ENCODE measurements at regions not wholly inside any gene's neighbourhood (a gene's known extent, or its start where the extent isn't known, plus 50 kb on each side); places are given as distances from the start of the nearest gene placed in this dataset.
"Not testable (repeated sequence)": the region's sequence is repeated elsewhere in the genome, so short reads cannot be mapped to it uniquely, and the experiment has no call there.

- no peak overlapping the region for H3K9ac ChIP-seq (ENCODE audit: low read depth, low read length)
- H3K9me3 ChIP-seq (ENCODE audit: control insufficient read depth, insufficient read depth, low read length): no peaks in the 10 kb centered on the region
- no peaks in the 10 kb centered on the region for H3K36me3 ChIP-seq (ENCODE audit: insufficient read depth, low read length)
- peaks cover 24% of the 10 kb centered on the region for H3K4me1 ChIP-seq (ENCODE audit: insufficient read depth, low read length)
These were observed 188.7 kb upstream of the MSX2 start for GRCh38 chr5:174535669-174536068.

DNA sequence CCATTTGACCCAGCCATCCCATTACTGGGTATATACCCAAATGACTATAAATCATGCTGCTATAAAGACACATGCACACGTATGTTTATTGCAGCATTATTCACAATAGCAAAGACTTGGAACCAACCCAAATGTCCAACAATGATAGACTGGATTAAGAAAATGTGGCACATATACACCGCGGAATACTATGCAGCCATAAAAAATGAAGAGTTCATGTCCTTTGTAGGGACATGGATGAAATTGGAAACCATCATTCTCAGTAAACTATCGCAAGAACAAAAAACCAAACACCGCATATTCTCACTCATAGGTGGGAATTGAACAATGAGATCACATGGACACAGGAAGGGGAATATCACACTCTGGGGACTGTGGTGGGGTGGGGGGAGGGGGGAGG lies 184.6 kb upstream of the MSX2 start:
- not testable (repeated sequence) for H3K9me3 ChIP-seq (ENCODE audit: control insufficient read depth, insufficient read depth, low read length); H3K9ac ChIP-seq (ENCODE audit: low read depth, low read length); H3K4me1 ChIP-seq (ENCODE audit: insufficient read depth, low read length); H3K36me3 ChIP-seq (ENCODE audit: insufficient read depth, low read length)

DNA sequence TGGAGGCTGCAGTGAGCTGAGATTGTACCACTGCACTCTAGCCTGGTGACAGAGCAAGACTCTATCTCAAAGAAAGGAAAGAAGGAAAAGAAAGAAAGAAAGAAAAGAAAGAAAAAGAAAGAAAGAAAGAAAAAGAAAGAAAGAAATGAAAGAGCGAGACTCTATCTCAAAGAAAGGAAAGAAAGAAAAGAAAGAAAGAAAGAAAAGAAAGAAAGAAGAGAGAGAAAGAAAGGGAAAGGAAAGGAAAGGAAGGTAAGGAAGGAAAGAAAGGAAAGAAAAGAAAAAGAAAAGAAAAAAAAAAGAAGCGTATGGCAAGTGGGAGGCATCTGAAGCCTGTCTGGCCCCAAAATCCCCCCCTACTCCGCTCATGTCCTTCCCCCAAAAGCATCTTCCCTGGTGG lies 182.3 kb upstream of the MSX2 start:
- Histone ChIP-seq H3K9me3 (ENCODE audit: control insufficient read depth, insufficient read depth, low read length) (no peaks in the 10 kb centered on the region), H3K36me3 (ENCODE audit: insufficient read depth, low read length) (no peaks in the 10 kb centered on the region), H3K4me1 (ENCODE audit: insufficient read depth, low read length) (no peaks in the 10 kb centered on the region), H3K9ac (ENCODE audit: low read depth, low read length) (no peak overlapping the region)

- Histone ChIP-seq H3K4me1 (ENCODE audit: insufficient read depth, low read length) (no peaks in the 10 kb centered on the region), H3K9me3 (ENCODE audit: control insufficient read depth, insufficient read depth, low read length) (no peaks in the 10 kb centered on the region), H3K9ac (ENCODE audit: low read depth, low read length) (no peak overlapping the region), H3K36me3 (ENCODE audit: insufficient read depth, low read length) (no peaks in the 10 kb centered on the region)
These were observed 181.9 kb upstream of the MSX2 start for GRCh38 chr5:174542471-174542870.

DNA sequence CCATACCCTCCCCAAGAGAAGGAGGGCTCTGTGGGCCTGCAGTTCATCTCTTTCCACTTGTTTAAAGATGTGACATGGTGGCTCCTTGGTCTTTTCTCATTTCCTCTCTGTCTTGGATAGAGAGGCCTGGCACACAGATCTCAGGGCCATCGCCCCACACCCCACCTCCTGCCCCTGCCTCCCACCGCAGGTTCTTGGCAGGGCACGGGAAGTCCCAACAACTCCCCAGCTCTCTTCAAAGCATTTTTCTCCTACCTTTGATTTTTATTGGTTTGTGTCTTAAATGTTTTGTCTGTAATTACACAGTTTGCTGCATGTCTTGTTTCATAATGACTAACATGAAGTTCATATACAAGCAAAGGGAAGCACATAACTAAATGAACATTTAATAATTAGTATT lies 178.5 kb upstream of the MSX2 start:
- Histone ChIP-seq H3K4me1 (ENCODE audit: insufficient read depth, low read length) (no peaks in the 10 kb centered on the region), H3K36me3 (ENCODE audit: insufficient read depth, low read length) (no peaks in the 10 kb centered on the region), H3K9ac (ENCODE audit: low read depth, low read length) (no peak overlapping the region), H3K9me3 (ENCODE audit: control insufficient read depth, insufficient read depth, low read length) (no peaks in the 10 kb centered on the region)

GRCh38 chr5:174547814-174548213 lies 176.6 kb upstream of the MSX2 start:
- Histone ChIP-seq H3K9ac (ENCODE audit: low read depth, low read length) (no peak overlapping the region), H3K36me3 (ENCODE audit: insufficient read depth, low read length) (no peaks in the 10 kb centered on the region), H3K9me3 (ENCODE audit: control insufficient read depth, insufficient read depth, low read length) (no peaks in the 10 kb centered on the region), H3K4me1 (ENCODE audit: insufficient read depth, low read length) (no peaks in the 10 kb centered on the region)

DNA sequence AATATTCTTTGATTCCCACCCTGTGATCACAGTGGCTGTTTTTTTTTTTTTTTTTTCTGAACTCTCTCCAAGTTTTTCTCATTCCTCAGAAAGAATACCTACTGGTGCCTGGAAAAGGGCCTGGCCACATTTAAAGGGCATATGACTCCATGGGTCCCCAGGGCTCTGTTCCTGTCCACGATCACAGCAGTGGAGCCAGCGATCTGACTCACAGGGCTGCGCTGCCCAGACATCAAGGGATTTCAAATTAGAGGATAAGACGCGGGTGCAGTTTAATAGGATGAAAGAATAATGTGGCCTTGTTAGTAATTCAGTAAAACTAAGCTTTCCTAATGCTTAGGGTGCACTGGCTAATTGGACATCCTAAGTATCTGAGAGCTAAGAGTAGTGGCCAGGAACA lies 175.1 kb upstream of the MSX2 start:
- Histone ChIP-seq H3K36me3 (ENCODE audit: insufficient read depth, low read length) (no peaks in the 10 kb centered on the region), H3K9me3 (ENCODE audit: control insufficient read depth, insufficient read depth, low read length) (no peaks in the 10 kb centered on the region), H3K4me1 (ENCODE audit: insufficient read depth, low read length) (no peaks in the 10 kb centered on the region), H3K9ac (ENCODE audit: low read depth, low read length) (no peak overlapping the region)

DNA sequence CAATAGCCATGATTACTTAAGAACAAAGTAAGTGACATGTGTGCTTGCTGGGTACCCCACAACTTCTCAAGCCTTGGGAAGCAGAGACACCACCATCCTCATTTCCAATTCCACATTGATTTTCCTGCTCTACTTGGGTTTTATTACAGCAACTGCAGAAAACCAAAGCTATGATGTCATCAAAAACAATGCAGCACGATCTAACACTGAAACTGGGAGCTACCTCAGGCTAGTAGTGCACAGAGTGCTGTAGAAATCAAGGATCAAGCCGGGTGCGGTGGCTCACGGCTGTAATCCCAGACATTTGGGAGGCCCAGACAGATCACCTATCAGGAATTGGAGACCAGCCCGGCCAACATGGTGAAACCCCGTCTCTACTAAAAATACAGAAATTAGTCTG lies 174.4 kb upstream of the MSX2 start:
- H3K9me3 ChIP-seq (ENCODE audit: control insufficient read depth, insufficient read depth, low read length): no peaks in the 10 kb centered on the region
- no peak overlapping the region for H3K9ac ChIP-seq (ENCODE audit: low read depth, low read length)
- H3K4me1 ChIP-seq (ENCODE audit: insufficient read depth, low read length): no peaks in the 10 kb centered on the region
- no peaks in the 10 kb centered on the region for H3K36me3 ChIP-seq (ENCODE audit: insufficient read depth, low read length)

- H3K4me1 ChIP-seq (ENCODE audit: insufficient read depth, low read length): no peaks in the 10 kb centered on the region
- no peaks in the 10 kb centered on the region for H3K9me3 ChIP-seq (ENCODE audit: control insufficient read depth, insufficient read depth, low read length)
- H3K9ac ChIP-seq (ENCODE audit: low read depth, low read length): no peak overlapping the region
- H3K36me3 ChIP-seq (ENCODE audit: insufficient read depth, low read length): no peaks in the 10 kb centered on the region
These were observed 172.0 kb upstream of the MSX2 start for GRCh38 chr5:174552428-174552827.

DNA sequence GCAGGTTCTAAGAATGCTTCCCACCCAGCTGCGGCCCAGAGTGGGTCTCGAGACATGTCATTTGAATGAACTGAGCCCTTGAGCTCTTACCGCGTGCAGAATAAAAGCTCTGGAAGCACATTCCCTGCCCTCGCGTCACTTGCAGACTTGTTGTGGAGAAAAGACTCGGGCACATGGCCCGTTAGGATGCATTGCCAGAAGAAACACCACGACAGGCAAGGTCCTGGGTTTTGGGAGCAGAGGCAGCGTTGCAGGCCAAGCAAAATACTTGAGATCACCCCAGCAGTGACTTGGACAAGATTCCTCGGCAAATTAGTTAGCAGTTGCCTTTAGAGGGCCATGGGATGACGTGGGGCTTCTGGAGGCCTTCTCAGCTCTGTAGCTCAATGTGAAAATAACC lies 170.8 kb upstream of the MSX2 start:
- Histone ChIP-seq H3K4me1 (ENCODE audit: insufficient read depth, low read length) (no peaks in the 10 kb centered on the region), H3K36me3 (ENCODE audit: insufficient read depth, low read length) (no peaks in the 10 kb centered on the region), H3K9ac (ENCODE audit: low read depth, low read length) (no peak overlapping the region), H3K9me3 (ENCODE audit: control insufficient read depth, insufficient read depth, low read length) (no peaks in the 10 kb centered on the region)

GRCh38 chr5:174555726-174556125 lies 168.7 kb upstream of the MSX2 start:
- no peak overlapping the region for H3K9ac ChIP-seq (ENCODE audit: low read depth, low read length)
- no peaks in the 10 kb centered on the region for H3K9me3 ChIP-seq (ENCODE audit: control insufficient read depth, insufficient read depth, low read length)
- no peaks in the 10 kb centered on the region for H3K4me1 ChIP-seq (ENCODE audit: insufficient read depth, low read length)
- H3K36me3 ChIP-seq (ENCODE audit: insufficient read depth, low read length): no peaks in the 10 kb centered on the region

DNA sequence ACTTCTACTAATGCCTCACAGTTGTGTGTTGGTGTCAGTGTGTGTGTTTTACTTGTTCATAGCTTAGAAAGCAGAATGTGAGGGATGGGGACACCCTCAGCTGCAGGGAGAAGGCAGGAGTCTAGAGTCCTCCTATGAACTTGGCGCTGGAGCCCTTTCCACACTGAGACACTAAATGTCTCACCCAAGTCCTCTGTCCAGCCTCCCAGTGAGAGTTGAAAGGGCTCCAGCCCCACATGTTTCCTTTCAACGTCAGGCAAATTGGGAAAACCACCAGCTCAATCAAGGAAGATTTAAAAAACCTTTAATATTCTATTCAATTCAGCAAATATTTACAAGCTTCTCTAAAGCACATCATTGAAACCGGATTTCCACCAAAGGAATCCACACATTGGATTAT lies 167.6 kb upstream of the MSX2 start:
- Histone ChIP-seq H3K4me1 (ENCODE audit: insufficient read depth, low read length) (no peaks in the 10 kb centered on the region), H3K9me3 (ENCODE audit: control insufficient read depth, insufficient read depth, low read length) (no peaks in the 10 kb centered on the region), H3K36me3 (ENCODE audit: insufficient read depth, low read length) (no peaks in the 10 kb centered on the region), H3K9ac (ENCODE audit: low read depth, low read length) (no peak overlapping the region)

GRCh38 chr5:174558190-174558589 lies 166.2 kb upstream of the MSX2 start:
- H3K9ac ChIP-seq (ENCODE audit: low read depth, low read length): no peak overlapping the region
- no peaks in the 10 kb centered on the region for H3K9me3 ChIP-seq (ENCODE audit: control insufficient read depth, insufficient read depth, low read length)
- no peaks in the 10 kb centered on the region for H3K4me1 ChIP-seq (ENCODE audit: insufficient read depth, low read length)
- no peaks in the 10 kb centered on the region for H3K36me3 ChIP-seq (ENCODE audit: insufficient read depth, low read length)

- H3K4me1 ChIP-seq (ENCODE audit: insufficient read depth, low read length): 0 out of 2 replicates have a peak, but pooled peaks cover 3% of the 10 kb centered on the region
- H3K36me3 ChIP-seq (ENCODE audit: insufficient read depth, low read length): no peaks in the 10 kb centered on the region
- no peak overlapping the region for H3K9ac ChIP-seq (ENCODE audit: low read depth, low read length)
- no peaks in the 10 kb centered on the region for H3K9me3 ChIP-seq (ENCODE audit: control insufficient read depth, insufficient read depth, low read length)
These were observed 165.2 kb upstream of the MSX2 start for GRCh38 chr5:174559141-174559540.

- Histone ChIP-seq H3K36me3 (ENCODE audit: insufficient read depth, low read length) (no peaks in the 10 kb centered on the region), H3K9ac (ENCODE audit: low read depth, low read length) (no peak overlapping the region), H3K9me3 (ENCODE audit: control insufficient read depth, insufficient read depth, low read length) (no peaks in the 10 kb centered on the region), H3K4me1 (ENCODE audit: insufficient read depth, low read length) (0 out of 2 replicates have a peak, but pooled peaks cover 3% of the 10 kb centered on the region)
These were observed 164.8 kb upstream of the MSX2 start for GRCh38 chr5:174559566-174560090.

- no peaks in the 10 kb centered on the region for H3K9me3 ChIP-seq (ENCODE audit: control insufficient read depth, insufficient read depth, low read length)
- H3K9ac ChIP-seq (ENCODE audit: low read depth, low read length): no peak overlapping the region
- H3K36me3 ChIP-seq (ENCODE audit: insufficient read depth, low read length): no peaks in the 10 kb centered on the region
- 0 out of 2 replicates have a peak, but pooled peaks cover 3% of the 10 kb centered on the region for H3K4me1 ChIP-seq (ENCODE audit: insufficient read depth, low read length)
These were observed 163.5 kb upstream of the MSX2 start for GRCh38 chr5:174560861-174561260.

Data from ES-I3 (cell line).